ENCODE measurements at regions not wholly inside any gene's neighbourhood (a gene's known extent, or its start where the extent isn't known, plus 50 kb on each side); places are given as distances from the start of the nearest gene placed in this dataset.
A peak's percentile ranks its signal among the peaks of the same experiment; 100 is the strongest.

GRCh38 chr6:104325341-104326172 lies 534.2 kb downstream of the HACE1 start:
- peak; percentile 41 for DNase-seq (ENCODE audit: low read depth, low spot score)

GRCh38 chr6:104324301-104324700 lies 535.4 kb downstream of the HACE1 start:
- no peak for DNase-seq (ENCODE audit: low read depth, low spot score)
- in situ Hi-C loops (cut with HindIII; ENCODE audit: low pct_unique_long_range_greater_than_20kb, low sequenced_read_pairs), result no loop called here

More at GRCh38 chr6:104325341-104326172, 534.2 kb downstream of the HACE1 start:
- in situ Hi-C loops (cut with HindIII; ENCODE audit: low pct_unique_long_range_greater_than_20kb, low sequenced_read_pairs), result no loop called here

- DNase-seq (ENCODE audit: low read depth, low spot score), result no peak
- in situ Hi-C loops (cut with HindIII; ENCODE audit: low pct_unique_long_range_greater_than_20kb, low sequenced_read_pairs), result no loop called here
Observed at GRCh38 chr6:104322841-104323240, 536.9 kb downstream of the HACE1 start.

- in situ Hi-C loops (cut with HindIII; ENCODE audit: low pct_unique_long_range_greater_than_20kb, low sequenced_read_pairs), result no loop called here
- no peak for DNase-seq (ENCODE audit: low read depth, low spot score)
Observed at GRCh38 chr6:104321301-104321700, 538.4 kb downstream of the HACE1 start.

- in situ Hi-C loops (cut with HindIII; ENCODE audit: low pct_unique_long_range_greater_than_20kb, low sequenced_read_pairs), result no loop called here
- DNase-seq (ENCODE audit: low read depth, low spot score), result no peak
Observed at GRCh38 chr6:104320896-104321295, 538.8 kb downstream of the HACE1 start.

GRCh38 chr6:104312851-104313250 lies 546.9 kb downstream of the HACE1 start:
- DNase-seq (ENCODE audit: low read depth, low spot score), result no peak
- in situ Hi-C loops (cut with HindIII; ENCODE audit: low pct_unique_long_range_greater_than_20kb, low sequenced_read_pairs), result no loop called here

- no peak for DNase-seq (ENCODE audit: low read depth, low spot score)
- in situ Hi-C loops (cut with HindIII; ENCODE audit: low pct_unique_long_range_greater_than_20kb, low sequenced_read_pairs), result no loop called here
Observed at GRCh38 chr6:104306211-104306610, 553.5 kb downstream of the HACE1 start.

GRCh38 chr6:104305206-104305605 lies 554.5 kb downstream of the HACE1 start:
- no peak for DNase-seq (ENCODE audit: low read depth, low spot score)
- in situ Hi-C loops (cut with HindIII; ENCODE audit: low pct_unique_long_range_greater_than_20kb, low sequenced_read_pairs), result no loop called here

GRCh38 chr6:104301951-104302350 lies 557.8 kb downstream of the HACE1 start:
- DNase-seq (ENCODE audit: low read depth, low spot score), result no peak
- in situ Hi-C loops (cut with HindIII; ENCODE audit: low pct_unique_long_range_greater_than_20kb, low sequenced_read_pairs), result no loop called here

- in situ Hi-C loops (cut with HindIII; ENCODE audit: low pct_unique_long_range_greater_than_20kb, low sequenced_read_pairs), result no loop called here
- DNase-seq (ENCODE audit: low read depth, low spot score), result no peak
Observed at GRCh38 chr6:104286641-104287040, 573.1 kb downstream of the HACE1 start.

- no peak for DNase-seq (ENCODE audit: low read depth, low spot score)
- in situ Hi-C loops (cut with HindIII; ENCODE audit: low pct_unique_long_range_greater_than_20kb, low sequenced_read_pairs), result no loop called here
Observed at GRCh38 chr6:104284872-104285271, 574.8 kb downstream of the HACE1 start.

GRCh38 chr6:104282581-104282980 lies 577.1 kb downstream of the HACE1 start:
- in situ Hi-C loops (cut with HindIII; ENCODE audit: low pct_unique_long_range_greater_than_20kb, low sequenced_read_pairs), result no loop called here
- DNase-seq (ENCODE audit: low read depth, low spot score), result no peak

- peak; percentile 74 for DNase-seq (ENCODE audit: low read depth, low spot score)
- in situ Hi-C loops (cut with HindIII; ENCODE audit: low pct_unique_long_range_greater_than_20kb, low sequenced_read_pairs), result no loop called here
Observed at GRCh38 chr6:104281370-104281769, 578.3 kb downstream of the HACE1 start.

GRCh38 chr6:104268389-104268788 lies 591.3 kb downstream of the HACE1 start:
- in situ Hi-C loops (cut with HindIII; ENCODE audit: low pct_unique_long_range_greater_than_20kb, low sequenced_read_pairs), result no loop called here
- DNase-seq (ENCODE audit: low read depth, low spot score), result no peak

- in situ Hi-C loops (cut with HindIII; ENCODE audit: low pct_unique_long_range_greater_than_20kb, low sequenced_read_pairs), result no loop called here
- DNase-seq (ENCODE audit: low read depth, low spot score), result no peak
Observed at GRCh38 chr6:104266922-104267321, 592.8 kb downstream of the HACE1 start.

- in situ Hi-C loops (cut with HindIII; ENCODE audit: low pct_unique_long_range_greater_than_20kb, low sequenced_read_pairs), result no loop called here
- no peak for DNase-seq (ENCODE audit: low read depth, low spot score)
Observed at GRCh38 chr6:104256646-104257045, 603.1 kb downstream of the HACE1 start.

- no peak for DNase-seq (ENCODE audit: low read depth, low spot score)
- in situ Hi-C loops (cut with HindIII; ENCODE audit: low pct_unique_long_range_greater_than_20kb, low sequenced_read_pairs), result no loop called here
Observed at GRCh38 chr6:104253236-104253635, 606.5 kb downstream of the HACE1 start.

GRCh38 chr6:104252276-104252675 lies 607.4 kb downstream of the HACE1 start:
- DNase-seq (ENCODE audit: low read depth, low spot score), result no peak
- in situ Hi-C loops (cut with HindIII; ENCODE audit: low pct_unique_long_range_greater_than_20kb, low sequenced_read_pairs), result no loop called here

GRCh38 chr6:104251651-104252050 lies 608.1 kb downstream of the HACE1 start:
- DNase-seq (ENCODE audit: low read depth, low spot score), result no peak
- in situ Hi-C loops (cut with HindIII; ENCODE audit: low pct_unique_long_range_greater_than_20kb, low sequenced_read_pairs), result no loop called here

All from SK-MEL-5 (cell line).